ENCODE measurements at regions not wholly inside any gene's neighbourhood (a gene's known extent, or its start where the extent isn't known, plus 50 kb on each side); places are given as distances from the start of the nearest gene placed in this dataset.
"Not testable (repeated sequence)": the region's sequence is repeated elsewhere in the genome, so short reads cannot be mapped to it uniquely, and the experiment has no call there.

- in situ Hi-C loops (cut with MboI; ENCODE audit: low sequenced_read_pairs, unreplicated experiment), result no loop called here
- TF ChIP-seq CTCF (IDR thresholded peaks at IDR 0.05; ENCODE audit: borderline replicate concordance, control extremely low read depth, extremely low read depth, insufficient read depth, missing control alignments), result no peak
- DNase-seq (ENCODE audit: low spot score), result no peak
These were observed 65.1 kb upstream of the LYZL2 start for GRCh38 chr10:30694518-30695228.

GRCh38 chr10:30691639-30692015, 62.1 kb upstream of the LYZL2 start:
- DNase-seq (ENCODE audit: low spot score), result no peak
- in situ Hi-C loops (cut with MboI; ENCODE audit: low sequenced_read_pairs, unreplicated experiment), result no loop called here
- no peak for TF ChIP-seq CTCF (IDR thresholded peaks at IDR 0.05; ENCODE audit: borderline replicate concordance, control extremely low read depth, extremely low read depth, insufficient read depth, missing control alignments)

GRCh38 chr10:30690948-30691638, 61.5 kb upstream of the LYZL2 start:
- DNase-seq (ENCODE audit: low spot score); in situ Hi-C loops (cut with MboI; ENCODE audit: low sequenced_read_pairs, unreplicated experiment): not testable (repeated sequence)

GRCh38 chr10:30688456-30688855, 58.9 kb upstream of the LYZL2 start:
- TF ChIP-seq CTCF (IDR thresholded peaks at IDR 0.05; ENCODE audit: borderline replicate concordance, control extremely low read depth, extremely low read depth, insufficient read depth, missing control alignments), result no peak
- in situ Hi-C loops (cut with MboI; ENCODE audit: low sequenced_read_pairs, unreplicated experiment), result no loop called here
- no peak for DNase-seq (ENCODE audit: low spot score)

GRCh38 chr10:30687698-30688213, 58.2 kb upstream of the LYZL2 start:
- peak; percentile 83 for TF ChIP-seq CTCF (IDR thresholded peaks at IDR 0.05; ENCODE audit: borderline replicate concordance, control extremely low read depth, extremely low read depth, insufficient read depth, missing control alignments)
- DNase-seq (ENCODE audit: low spot score), result peak; percentile 71
- in situ Hi-C loops (cut with MboI; ENCODE audit: low sequenced_read_pairs, unreplicated experiment), result no loop called here

- TF ChIP-seq CTCF (IDR thresholded peaks at IDR 0.05; ENCODE audit: borderline replicate concordance, control extremely low read depth, extremely low read depth, insufficient read depth, missing control alignments), result no peak
- in situ Hi-C loops (cut with MboI; ENCODE audit: low sequenced_read_pairs, unreplicated experiment), result no loop called here
These were observed 57.2 kb upstream of the LYZL2 start for GRCh38 chr10:30686708-30687107.

GRCh38 chr10:30683496-30683895, 53.9 kb upstream of the LYZL2 start:
- in situ Hi-C loops (cut with MboI; ENCODE audit: low sequenced_read_pairs, unreplicated experiment), result no loop called here
- TF ChIP-seq CTCF (IDR thresholded peaks at IDR 0.05; ENCODE audit: borderline replicate concordance, control extremely low read depth, extremely low read depth, insufficient read depth, missing control alignments), result no peak
- DNase-seq (ENCODE audit: low spot score), result no peak

More at GRCh38 chr10:30686708-30687107, 57.2 kb upstream of the LYZL2 start:
- no peak for DNase-seq (ENCODE audit: low spot score)

GRCh38 chr10:30682377-30683199, 53.0 kb upstream of the LYZL2 start:
- DNase-seq (ENCODE audit: low spot score); in situ Hi-C loops (cut with MboI; ENCODE audit: low sequenced_read_pairs, unreplicated experiment): not testable (repeated sequence)
